ENCODE measurements at regions not wholly inside any gene's neighbourhood (a gene's known extent, or its start where the extent isn't known, plus 50 kb on each side); places are given as distances from the start of the nearest gene placed in this dataset.

DNA sequence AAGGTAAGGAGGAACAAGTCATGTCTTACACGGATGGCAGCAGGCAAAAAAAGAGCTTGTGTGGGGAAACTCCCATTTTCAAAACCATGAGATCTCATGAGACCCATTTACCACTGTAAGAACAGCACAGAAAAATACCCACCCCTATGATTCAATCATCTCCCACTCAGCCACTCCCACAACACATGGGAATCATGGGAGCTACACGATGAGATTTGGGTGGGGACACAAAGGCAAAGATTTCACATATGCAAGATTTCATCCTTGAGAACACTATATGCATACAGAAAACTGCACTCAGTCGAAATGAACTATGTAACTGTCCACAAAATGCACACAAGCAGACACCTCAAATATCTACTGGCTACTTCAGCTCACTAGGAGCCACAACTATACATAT lies 480.6 kb upstream of the BTBD3 start:
- H3K36me3 ChIP-seq: no peaks in the 10 kb centered on the region
- intact Hi-C loops (cut with DNase I): no loop called here
- peaks cover 0 to 4% (median 0%) of the 10 kb centered on the region in 9 donors for H3K4me1 ChIP-seq
- no peaks in the 10 kb centered on the region for H3K27me3 ChIP-seq
- 70 to 76% methylated on average over 3 of the region's 3 CpGs for WGBS, 2 donors
- no peak overlapping the region for H3K27ac ChIP-seq
- peaks cover 0 to 21% (median 0%) of the 10 kb centered on the region in 11 donors for H3K9me3 ChIP-seq
- no peak for ATAC-seq
- TF ChIP-seq, protein P1, sequence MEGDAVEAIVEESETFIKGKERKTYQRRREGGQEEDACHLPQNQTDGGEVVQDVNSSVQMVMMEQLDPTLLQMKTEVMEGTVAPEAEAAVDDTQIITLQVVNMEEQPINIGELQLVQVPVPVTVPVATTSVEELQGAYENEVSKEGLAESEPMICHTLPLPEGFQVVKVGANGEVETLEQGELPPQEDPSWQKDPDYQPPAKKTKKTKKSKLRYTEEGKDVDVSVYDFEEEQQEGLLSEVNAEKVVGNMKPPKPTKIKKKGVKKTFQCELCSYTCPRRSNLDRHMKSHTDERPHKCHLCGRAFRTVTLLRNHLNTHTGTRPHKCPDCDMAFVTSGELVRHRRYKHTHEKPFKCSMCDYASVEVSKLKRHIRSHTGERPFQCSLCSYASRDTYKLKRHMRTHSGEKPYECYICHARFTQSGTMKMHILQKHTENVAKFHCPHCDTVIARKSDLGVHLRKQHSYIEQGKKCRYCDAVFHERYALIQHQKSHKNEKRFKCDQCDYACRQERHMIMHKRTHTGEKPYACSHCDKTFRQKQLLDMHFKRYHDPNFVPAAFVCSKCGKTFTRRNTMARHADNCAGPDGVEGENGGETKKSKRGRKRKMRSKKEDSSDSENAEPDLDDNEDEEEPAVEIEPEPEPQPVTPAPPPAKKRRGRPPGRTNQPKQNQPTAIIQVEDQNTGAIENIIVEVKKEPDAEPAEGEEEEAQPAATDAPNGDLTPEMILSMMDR (IDR thresholded peaks at IDR 0.05): no peak
- no peak overlapping the region for H3K4me3 ChIP-seq
- DNase-seq: no peak

DNA sequence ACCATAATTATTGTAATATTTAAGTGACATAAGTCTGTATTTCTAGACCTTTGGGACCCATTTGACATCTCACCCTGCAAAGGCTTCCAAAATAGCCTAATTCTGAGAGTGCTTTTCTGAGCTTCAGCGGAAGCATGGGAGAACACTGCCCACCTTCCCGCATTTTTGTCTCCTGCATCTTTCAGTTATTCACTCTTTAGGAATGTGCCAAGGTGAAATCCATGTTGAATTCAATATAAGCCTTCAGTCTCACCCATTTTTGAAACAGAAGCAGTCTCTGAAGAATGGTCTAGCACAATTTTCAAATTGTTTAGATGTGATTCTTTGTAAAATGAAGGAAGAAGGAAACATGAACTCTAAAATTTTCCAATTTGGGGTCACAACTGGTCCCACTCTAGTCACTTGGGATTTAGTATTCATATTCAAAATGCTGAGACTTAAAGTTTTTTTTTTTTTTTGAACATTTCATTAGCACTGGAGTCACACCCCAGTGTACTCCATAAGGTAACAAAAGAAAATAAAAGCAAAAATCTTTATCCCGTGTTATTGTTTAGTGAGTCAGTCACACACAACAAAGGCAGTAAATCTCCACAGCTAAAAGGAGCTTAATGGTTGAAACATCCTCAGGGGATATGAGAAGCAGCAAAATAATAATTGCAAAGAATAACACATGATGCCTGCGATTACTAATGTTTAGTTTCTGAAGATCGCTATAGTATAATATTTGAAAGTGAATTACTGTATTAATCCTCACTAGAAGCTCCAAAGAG lies 479.9 kb upstream of the BTBD3 start:
- TF ChIP-seq, protein P1 (IDR thresholded peaks at IDR 0.05): no peak
- intact Hi-C loops (cut with DNase I): no loop called here
- no peak overlapping the region for H3K27ac ChIP-seq
- H3K4me1 ChIP-seq: peaks cover 0 to 4% (median 0%) of the 10 kb centered on the region in 9 donors
- no peak for ATAC-seq
- no peaks in the 10 kb centered on the region for H3K36me3 ChIP-seq
- no peaks in the 10 kb centered on the region for H3K27me3 ChIP-seq
- no peak for DNase-seq
- no peak overlapping the region for H3K4me3 ChIP-seq
- H3K9me3 ChIP-seq: peaks cover 0 to 21% (median 0%) of the 10 kb centered on the region in 11 donors
- WGBS, 2 donors: 95 to 98% methylated on average over 5 of the region's 5 CpGs

DNA sequence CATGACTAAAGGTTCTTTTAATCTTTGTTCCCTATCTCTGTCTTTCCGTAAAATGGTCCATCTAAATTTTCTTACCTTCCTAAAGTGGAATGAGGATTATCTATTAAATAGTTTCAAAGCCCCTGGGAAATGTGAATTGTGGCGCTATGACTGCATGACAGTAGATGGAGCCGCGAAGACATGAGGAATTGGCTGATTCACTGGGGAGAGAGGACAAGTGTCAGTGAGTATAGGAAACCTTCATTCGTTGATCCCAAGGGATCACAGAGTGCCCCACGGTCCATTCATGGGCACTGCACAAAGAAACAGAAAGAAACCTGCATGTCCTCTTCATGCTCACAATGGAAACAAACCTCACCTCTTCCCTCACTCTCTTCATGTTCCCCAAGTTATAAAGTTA lies 479.3 kb upstream of the BTBD3 start:
- intact Hi-C loops (cut with DNase I): no loop called here
- DNase-seq (no peak), ATAC-seq (no peak)
- Histone ChIP-seq H3K27me3 (no peaks in the 10 kb centered on the region), H3K4me1 (peaks cover 0 to 4% (median 0%) of the 10 kb centered on the region in 9 donors), H3K36me3 (no peaks in the 10 kb centered on the region), H3K27ac (no peak overlapping the region), H3K4me3 (no peak overlapping the region), H3K9me3 (peaks cover 0 to 21% (median 0%) of the 10 kb centered on the region in 11 donors)
- WGBS, 2 donors: 81 to 82% methylated on average over 6 of the region's 6 CpGs
- TF ChIP-seq, protein P1 (IDR thresholded peaks at IDR 0.05): no peak

DNA sequence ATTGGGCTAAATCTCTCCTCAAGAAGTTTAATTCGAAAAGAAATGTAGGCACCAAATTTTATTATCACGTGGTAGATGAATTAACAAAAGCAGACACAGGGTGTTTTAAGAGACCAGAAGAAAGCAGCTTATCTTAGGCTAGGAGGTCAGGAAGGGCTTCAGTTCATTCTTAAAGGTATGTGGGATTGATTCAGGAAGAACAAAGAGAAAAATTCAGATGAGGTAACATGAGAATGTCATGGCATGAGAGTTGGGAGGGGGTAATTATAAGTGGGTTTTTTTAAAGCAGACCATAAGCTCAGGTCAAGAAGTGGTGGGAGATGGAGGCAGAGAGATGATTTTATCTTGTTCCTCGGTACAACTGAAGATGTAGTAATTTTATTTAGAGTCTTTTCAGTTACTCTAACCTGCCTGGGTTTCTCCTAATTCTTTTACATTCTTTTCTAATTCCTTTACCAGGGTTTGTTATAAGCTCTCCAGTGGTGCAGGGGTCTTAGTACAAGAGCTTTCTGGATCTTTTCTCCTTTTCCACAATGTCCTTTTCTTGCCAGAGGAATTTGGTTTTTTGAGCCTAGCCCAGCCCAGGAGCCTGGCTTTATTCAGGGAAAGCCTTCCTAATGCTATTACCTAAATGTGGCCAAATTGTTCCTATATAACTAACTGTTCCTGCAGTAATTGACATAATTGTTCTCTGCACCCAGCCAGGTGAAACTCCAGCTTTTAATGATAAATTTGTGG lies 474.1 kb upstream of the BTBD3 start:
- TF ChIP-seq, protein P1 (IDR thresholded peaks at IDR 0.05): no peak
- intact Hi-C loops (cut with DNase I): no loop called here
- DNase-seq (no peak), ATAC-seq (no peak)
- Histone ChIP-seq H3K4me3 (no peak overlapping the region), H3K4me1 (peaks cover 0 to 4% (median 0%) of the 10 kb centered on the region in 9 donors), H3K36me3 (no peaks in the 10 kb centered on the region), H3K27ac (no peak overlapping the region), H3K9me3 (no peaks in the 10 kb centered on the region), H3K27me3 (no peaks in the 10 kb centered on the region)
- 45 to 52% methylated on average over 3 of the region's 3 CpGs for WGBS, 2 donors
